PC-9 (cell line): ENCODE measurements at regions not wholly inside any gene's neighbourhood (a gene's known extent, or its start where the extent isn't known, plus 50 kb on each side); places are given as distances from the start of the nearest gene placed in this dataset.

ENCODE experiments used
- BruUV-seq: library from RNA; stranded (reverse); fragments of 400-500 nt; replicated peaks from 2 replicates; lab custom pipeline; 2021; lab: Mats Ljungman, UMichigan
- CTCF ChIA-PET: fragments of 300-600 bp; sonication (Branson Sonifier 250); formaldehyde crosslinking; loops from one replicate; lab custom pipeline; 2022; ENCODE audit warnings: antibody characterized with exemption; lab: Charles Lee
- POLR2A ChIA-PET: fragments of 300-600 bp; sonication (Branson Sonifier 250); formaldehyde crosslinking; loops from one replicate; lab custom pipeline; 2022; ENCODE audit warnings: antibody characterized with exemption; ENCODE audit not compliant: unreplicated experiment; lab: Charles Lee
- DNase-seq, 2 experiments: peaks; one replicate each; pipeline versions ENCODE4 v3.0.0 to v3.0.0-alpha.2; 2015 to 2022; ENCODE audit warnings: mixed read lengths in 1 of 2
- H2AFZ ChIP-seq: fragments of 200-600 bp; sonication (generic); 2 replicates; pipeline ENCODE4 v1.8.1; 2017; ENCODE audit warnings: antibody characterized with exemption
- H3F3A ChIP-seq: fragments of 200-600 bp; sonication (generic); 2 replicates; pipeline ENCODE4 v1.8.1; 2017; ENCODE audit warnings: antibody characterized with exemption, mild to moderate bottlenecking, low read depth; ENCODE audit not compliant: insufficient read depth
- H3K27ac ChIP-seq: fragments of 200-600 bp; sonication (generic); 2 replicates; pipeline ENCODE4 v1.6.1; 2016; ENCODE audit warnings: mixed run types
- H3K27me3 ChIP-seq: fragments of 200-600 bp; sonication (generic); 2 replicates; pipeline ENCODE4 v1.6.1; 2016; ENCODE audit warnings: low read depth, mixed run types; ENCODE audit not compliant: insufficient read depth
- H3K36me3 ChIP-seq: fragments of 200-600 bp; sonication (generic); 2 replicates; pipeline ENCODE4 v1.6.1; 2016; ENCODE audit warnings: low read depth, mixed run types
- H3K4me1 ChIP-seq: fragments of 200-600 bp; sonication (generic); replicated peaks from 2 replicates; pipeline ENCODE4 v1.6.1; 2016; ENCODE audit warnings: mixed run types; ENCODE audit not compliant: insufficient read depth
- H3K4me2 ChIP-seq: fragments of 200-600 bp; sonication (generic); 2 replicates; pipeline ENCODE4 v1.6.1; 2017; ENCODE audit warnings: mixed run types
- H3K4me3 ChIP-seq: fragments of 200-600 bp; sonication (generic); 2 replicates; pipeline ENCODE4 v1.6.1; 2016; ENCODE audit warnings: mixed run types
- H3K79me2 ChIP-seq: fragments of 200-600 bp; sonication (generic); 2 replicates; pipeline ENCODE4 v1.6.1; 2017; ENCODE audit warnings: low read depth, mixed run types
- H3K9me2 ChIP-seq: fragments of 200-600 bp; sonication (generic); 2 replicates; pipeline ENCODE4 v1.8.1; 2017; ENCODE audit warnings: mild to moderate bottlenecking; ENCODE audit not compliant: insufficient read depth
- H3K9me3 ChIP-seq: fragments of 200-600 bp; sonication (generic); 2 replicates; pipeline ENCODE4 v1.8.1; 2016; ENCODE audit warnings: low read depth; ENCODE audit not compliant: insufficient read depth
- H4K20me1 ChIP-seq: fragments of 200-600 bp; sonication (generic); 2 replicates; pipeline ENCODE4 v1.8.1; 2017; ENCODE audit not compliant: insufficient read depth
- CTCF ChIP-seq: fragments of 200-600 bp; sonication (generic); conservative IDR thresholded peaks from 2 replicates; pipeline ENCODE4 v1.6.1; 2017; ENCODE audit warnings: mixed run types, antibody characterized with exemption, mild to moderate bottlenecking, moderate library complexity
- EZH2 ChIP-seq: fragments of 200-600 bp; sonication (generic); IDR thresholded peaks from 2 replicates; pipeline ENCODE4 v1.8.0; 2017; ENCODE audit warnings: antibody characterized with exemption, low read depth
- intact Hi-C: fragments of 100-400 bp; cut with micrococcal nuclease; formaldehyde crosslinking; loops from one replicate; pipeline ENCODE4 v1.10.0; 2022; ENCODE audit not compliant: unreplicated experiment

- no peak overlapping the region for H3K4me3 ChIP-seq
- intact Hi-C loops: no loop called here
- no peak for DNase-seq
- H3K36me3 ChIP-seq: no peaks in the 10 kb centered on the region
- H3K9me3 ChIP-seq: no peaks in the 10 kb centered on the region
- no peak overlapping the region for H3K4me2 ChIP-seq
- POLR2A ChIA-PET: no interaction called here
- BruUV-seq: no TSS peak
- TF ChIP-seq EZH2: no peak
- TF ChIP-seq CTCF: no peak
- CTCF ChIA-PET: no interaction called here
- H3K27ac ChIP-seq: no peak overlapping the region
- no peaks in the 10 kb centered on the region for H3K79me2 ChIP-seq
- H3K9me2 ChIP-seq: no peaks in the 10 kb centered on the region
- no peaks in the 10 kb centered on the region for H3F3A ChIP-seq
- no peaks in the 10 kb centered on the region for H3K4me1 ChIP-seq
- H4K20me1 ChIP-seq: no peaks in the 10 kb centered on the region
- H2AFZ ChIP-seq: no peak overlapping the region
- H3K27me3 ChIP-seq: no peaks in the 10 kb centered on the region
These were observed 835.7 kb downstream of the MAT2B start for GRCh38 chr5:164341056-164341619.

- POLR2A ChIA-PET: no interaction called here
- Histone ChIP-seq H3K4me2 (no peak overlapping the region), H3F3A (no peaks in the 10 kb centered on the region), H3K4me3 (no peak overlapping the region), H3K9me2 (no peaks in the 10 kb centered on the region), H3K27ac (no peak overlapping the region), H3K27me3 (no peaks in the 10 kb centered on the region), H3K9me3 (no peaks in the 10 kb centered on the region), H3K36me3 (no peaks in the 10 kb centered on the region), H2AFZ (no peak overlapping the region), H3K4me1 (no peaks in the 10 kb centered on the region), H3K79me2 (no peaks in the 10 kb centered on the region), H4K20me1 (no peaks in the 10 kb centered on the region)
- BruUV-seq: no TSS peak
- CTCF ChIA-PET: no interaction called here
- DNase-seq: no peak
- intact Hi-C loops: no loop called here
- TF ChIP-seq EZH2 (no peak), CTCF (no peak)
These were observed 839.9 kb downstream of the MAT2B start for GRCh38 chr5:164345173-164345849.

GRCh38 chr5:164345853-164346252 is 840.4 kb downstream of the MAT2B start:
- Histone ChIP-seq H3F3A (no peaks in the 10 kb centered on the region), H3K27me3 (no peaks in the 10 kb centered on the region), H2AFZ (no peak overlapping the region), H3K9me3 (no peaks in the 10 kb centered on the region), H3K9me2 (no peaks in the 10 kb centered on the region), H3K27ac (no peak overlapping the region), H3K4me3 (no peak overlapping the region), H4K20me1 (no peaks in the 10 kb centered on the region), H3K4me1 (no peaks in the 10 kb centered on the region), H3K79me2 (no peaks in the 10 kb centered on the region), H3K36me3 (no peaks in the 10 kb centered on the region), H3K4me2 (no peak overlapping the region)
- ChIA-PET POLR2A (no interaction called here), CTCF (no interaction called here)
- no TSS peak for BruUV-seq
- intact Hi-C loops: no loop called here
- TF ChIP-seq CTCF (no peak), EZH2 (no peak)
- no peak for DNase-seq
